ENCODE measurements at regions not wholly inside any gene's neighbourhood (a gene's known extent, or its start where the extent isn't known, plus 50 kb on each side); places are given as distances from the start of the nearest gene placed in this dataset.

DNA sequence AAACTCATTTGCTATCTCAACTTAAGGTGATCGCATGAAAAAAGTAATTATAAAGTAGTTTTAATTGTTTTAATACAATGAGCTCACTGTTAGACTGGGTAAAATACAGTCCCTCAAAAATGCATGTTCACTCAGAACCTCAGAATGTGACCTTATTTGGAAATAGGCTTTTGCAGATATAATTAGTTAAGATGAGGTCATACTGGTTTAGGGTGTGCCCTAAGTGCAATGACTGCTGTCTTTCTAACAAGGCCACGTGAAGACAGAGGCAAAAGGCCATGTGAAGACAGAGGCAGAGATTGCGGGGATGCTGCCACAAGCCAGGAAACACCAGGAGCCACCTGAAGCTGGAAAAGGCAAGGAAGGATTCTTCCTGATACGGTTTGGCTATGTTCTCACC lies 262.1 kb downstream of the NKX6-1 start (continued):
- TF ChIP-seq, protein P1, sequence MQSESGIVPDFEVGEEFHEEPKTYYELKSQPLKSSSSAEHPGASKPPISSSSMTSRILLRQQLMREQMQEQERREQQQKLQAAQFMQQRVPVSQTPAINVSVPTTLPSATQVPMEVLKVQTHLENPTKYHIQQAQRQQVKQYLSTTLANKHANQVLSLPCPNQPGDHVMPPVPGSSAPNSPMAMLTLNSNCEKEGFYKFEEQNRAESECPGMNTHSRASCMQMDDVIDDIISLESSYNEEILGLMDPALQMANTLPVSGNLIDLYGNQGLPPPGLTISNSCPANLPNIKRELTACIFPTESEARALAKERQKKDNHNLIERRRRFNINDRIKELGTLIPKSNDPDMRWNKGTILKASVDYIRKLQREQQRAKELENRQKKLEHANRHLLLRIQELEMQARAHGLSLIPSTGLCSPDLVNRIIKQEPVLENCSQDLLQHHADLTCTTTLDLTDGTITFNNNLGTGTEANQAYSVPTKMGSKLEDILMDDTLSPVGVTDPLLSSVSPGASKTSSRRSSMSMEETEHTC (IDR thresholded peaks at IDR 0.05): peak; percentile 19; the same call in 1 of the 2 replicates
- peak; percentile 77 for TF ChIP-seq L3MBTL2 (IDR thresholded peaks at IDR 0.05)
- TF ChIP-seq HES1 (IDR thresholded peaks at IDR 0.05; ENCODE audit: low read depth): no peak
- no peak for TF ChIP-seq NR2C1 (IDR thresholded peaks at IDR 0.05)
- TF ChIP-seq NR2C1 (tag; IDR thresholded peaks at IDR 0.05): 0 out of 2 replicates have a peak, but pooled peaks have one; percentile 22
- TF ChIP-seq TARDBP (IDR thresholded peaks at IDR 0.05): no peak
- 0 out of 2 replicates have a peak, but pooled peaks have one; percentile 33 for TF ChIP-seq BHLHE40 (IDR thresholded peaks at IDR 0.05; ENCODE audit: low read length)
- peak; percentile 37; the same call in 1 of the 2 replicates for TF ChIP-seq MGA (IDR thresholded peaks at IDR 0.05)
- TF ChIP-seq, protein P2, sequence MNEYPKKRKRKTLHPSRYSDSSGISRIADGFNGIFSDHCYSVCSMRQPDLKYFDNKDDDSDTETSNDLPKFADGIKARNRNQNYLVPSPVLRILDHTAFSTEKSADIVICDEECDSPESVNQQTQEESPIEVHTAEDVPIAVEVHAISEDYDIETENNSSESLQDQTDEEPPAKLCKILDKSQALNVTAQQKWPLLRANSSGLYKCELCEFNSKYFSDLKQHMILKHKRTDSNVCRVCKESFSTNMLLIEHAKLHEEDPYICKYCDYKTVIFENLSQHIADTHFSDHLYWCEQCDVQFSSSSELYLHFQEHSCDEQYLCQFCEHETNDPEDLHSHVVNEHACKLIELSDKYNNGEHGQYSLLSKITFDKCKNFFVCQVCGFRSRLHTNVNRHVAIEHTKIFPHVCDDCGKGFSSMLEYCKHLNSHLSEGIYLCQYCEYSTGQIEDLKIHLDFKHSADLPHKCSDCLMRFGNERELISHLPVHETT (CRISPR knock-in tag; conservative IDR thresholded peaks at IDR 0.05 in 1 of 2, IDR thresholded peaks at IDR 0.05 in 1 of 2): 0 out of 4 replicates have a peak, but pooled peaks of 1 of the 2 experiments have one; percentile 29
- TF ChIP-seq, protein P3, sequence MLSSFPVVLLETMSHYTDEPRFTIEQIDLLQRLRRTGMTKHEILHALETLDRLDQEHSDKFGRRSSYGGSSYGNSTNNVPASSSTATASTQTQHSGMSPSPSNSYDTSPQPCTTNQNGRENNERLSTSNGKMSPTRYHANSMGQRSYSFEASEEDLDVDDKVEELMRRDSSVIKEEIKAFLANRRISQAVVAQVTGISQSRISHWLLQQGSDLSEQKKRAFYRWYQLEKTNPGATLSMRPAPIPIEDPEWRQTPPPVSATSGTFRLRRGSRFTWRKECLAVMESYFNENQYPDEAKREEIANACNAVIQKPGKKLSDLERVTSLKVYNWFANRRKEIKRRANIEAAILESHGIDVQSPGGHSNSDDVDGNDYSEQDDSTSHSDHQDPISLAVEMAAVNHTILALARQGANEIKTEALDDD (IDR thresholded peaks at IDR 0.05): 0 out of 2 replicates have a peak, but pooled peaks have one; percentile 22
- TF ChIP-seq ZNF644 (tag; IDR thresholded peaks at IDR 0.05; ENCODE audit: low read depth): peak; percentile 35; the same call in 1 of the 2 replicates

All from K562 (cell line).